ENCODE measurements at regions not wholly inside any gene's neighbourhood (a gene's known extent, or its start where the extent isn't known, plus 50 kb on each side); places are given as distances from the start of the nearest gene placed in this dataset.

GRCh38 chr7:23913016-23913415 lies 203.0 kb downstream of the STK31 start:
- no peak overlapping the region for H3K4me3 ChIP-seq (replicated peaks in 1 of 3; ENCODE audit: insufficient read depth in 1 of 3, low read depth in 1 of 3, low read length in 3 of 3)
- no peaks in the 10 kb centered on the region for H4K20me1 ChIP-seq (replicated peaks; ENCODE audit: control insufficient read depth, extremely low read depth, insufficient read depth, low read length)
- no peaks in the 10 kb centered on the region for H3K79me2 ChIP-seq (ENCODE audit: control insufficient read depth, insufficient read depth, low read length)
- CTCF ChIA-PET = no interaction called here
- dilution Hi-C loops (cut with MboI; ENCODE audit: extremely low pct_ligation_motif_present, low sequenced_read_pairs) = no loop called here
- DNase-seq (ENCODE audit: low read depth, low spot score) = no peak
- H3K36me3 ChIP-seq (ENCODE audit: control insufficient read depth in 2 of 2, extremely low read depth in 1 of 2, insufficient read depth in 2 of 2, low read length in 2 of 2) = no peaks in the 10 kb centered on the region
- no peaks in the 10 kb centered on the region for H3K9me3 ChIP-seq (replicated peaks; ENCODE audit: control insufficient read depth, insufficient read depth, low read length)
- H3K27me3 ChIP-seq (ENCODE audit: control insufficient read depth in 2 of 2, insufficient read depth in 2 of 2, low read length in 2 of 2) = no peaks in the 10 kb centered on the region
- no peak overlapping the region for H3K9ac ChIP-seq (replicated peaks; ENCODE audit: extremely low read depth, insufficient read depth, low read length)
- FAIRE-seq = no peak
- no peak overlapping the region for H2AFZ ChIP-seq (ENCODE audit: low read depth, low read length)
- no peak for TF ChIP-seq MYC (IDR thresholded peaks at IDR 0.05; ENCODE audit: low read depth, low read length)
- no peak for TF ChIP-seq FOS (IDR thresholded peaks at IDR 0.05; ENCODE audit: borderline replicate concordance, insufficient read depth, low read length)
- no peak for TF ChIP-seq JUN (IDR thresholded peaks at IDR 0.05; ENCODE audit: borderline replicate concordance, insufficient read depth, insufficient read length, low read depth)
- TF ChIP-seq CTCF (IDR thresholded peaks at IDR 0.05; ENCODE audit: extremely low read depth in 1 of 2, insufficient read depth in 1 of 2, low read depth in 1 of 2, low read length in 2 of 2) = no peak
- TF ChIP-seq POLR2AphosphoS5 (IDR thresholded peaks at IDR 0.05; ENCODE audit: insufficient read depth, low read depth, low read length) = no peak
- H3K27ac ChIP-seq (ENCODE audit: insufficient read depth, low read depth, low read length) = no peak overlapping the region
- no peak overlapping the region for H3K4me2 ChIP-seq (ENCODE audit: insufficient read depth, low read length)
- intact Hi-C loops (cut with micrococcal nuclease) = no loop called here
- no peaks in the 10 kb centered on the region for H3K9me1 ChIP-seq (replicated peaks; ENCODE audit: control insufficient read depth, extremely low read depth, insufficient read depth, low read length)
- no TSS peak for BruUV-seq (replicated peaks)
- no peaks in the 10 kb centered on the region for H3K4me1 ChIP-seq (ENCODE audit: control insufficient read depth, extremely low read depth, insufficient read depth, low read length)
- POLR2A ChIA-PET = no interaction called here

GRCh38 chr7:23915236-23915635 lies 205.2 kb downstream of the STK31 start:
- H3K36me3 ChIP-seq (ENCODE audit: control insufficient read depth in 2 of 2, extremely low read depth in 1 of 2, insufficient read depth in 2 of 2, low read length in 2 of 2) = no peaks in the 10 kb centered on the region
- ChIA-PET POLR2A (no interaction called here), CTCF (interaction anchor here (0.5 kb wide), 1 partner anchor 1614 kb away, joined by 4 read pairs; no protein-coding TSS in a partner anchor)
- no peaks in the 10 kb centered on the region for H4K20me1 ChIP-seq (replicated peaks; ENCODE audit: control insufficient read depth, extremely low read depth, insufficient read depth, low read length)
- H3K4me3 ChIP-seq (replicated peaks in 1 of 3; ENCODE audit: insufficient read depth in 1 of 3, low read depth in 1 of 3, low read length in 3 of 3) = no peak overlapping the region
- no peak for DNase-seq (ENCODE audit: low read depth, low spot score)
- intact Hi-C loops (cut with micrococcal nuclease) = no loop called here
- dilution Hi-C loops (cut with MboI; ENCODE audit: extremely low pct_ligation_motif_present, low sequenced_read_pairs) = no loop called here
- H3K9ac ChIP-seq (replicated peaks; ENCODE audit: extremely low read depth, insufficient read depth, low read length) = no peak overlapping the region
- H3K27me3 ChIP-seq (ENCODE audit: control insufficient read depth in 2 of 2, insufficient read depth in 2 of 2, low read length in 2 of 2) = no peaks in the 10 kb centered on the region
- no peak for TF ChIP-seq MYC (IDR thresholded peaks at IDR 0.05; ENCODE audit: low read depth, low read length)
- TF ChIP-seq MAX (IDR thresholded peaks at IDR 0.05; ENCODE audit: insufficient read depth, insufficient read length) = no peak
- no peak for TF ChIP-seq CTCF (IDR thresholded peaks at IDR 0.05; ENCODE audit: extremely low read depth in 1 of 2, insufficient read depth in 1 of 2, low read depth in 1 of 2, low read length in 2 of 2)
- no peak for TF ChIP-seq FOS (IDR thresholded peaks at IDR 0.05; ENCODE audit: borderline replicate concordance, insufficient read depth, low read length)
- no peak for TF ChIP-seq JUN (IDR thresholded peaks at IDR 0.05; ENCODE audit: borderline replicate concordance, insufficient read depth, insufficient read length, low read depth)
- TF ChIP-seq POLR2A (IDR thresholded peaks at IDR 0.05; ENCODE audit: low read depth, low read length) = no peak
- TF ChIP-seq GATA2 (IDR thresholded peaks at IDR 0.05; ENCODE audit: insufficient read depth, insufficient read length, low read depth, low read length) = no peak
- TF ChIP-seq EZH2 (IDR thresholded peaks at IDR 0.05; ENCODE audit: borderline replicate concordance, low read depth, low read length, severe bottlenecking) = no peak
- H3K79me2 ChIP-seq (ENCODE audit: control insufficient read depth, insufficient read depth, low read length) = no peaks in the 10 kb centered on the region
- no peaks in the 10 kb centered on the region for H3K9me1 ChIP-seq (replicated peaks; ENCODE audit: control insufficient read depth, extremely low read depth, insufficient read depth, low read length)
- H3K4me2 ChIP-seq (ENCODE audit: insufficient read depth, low read length) = no peak overlapping the region
- no peak overlapping the region for H3K27ac ChIP-seq (ENCODE audit: insufficient read depth, low read depth, low read length)
- H2AFZ ChIP-seq (ENCODE audit: low read depth, low read length) = no peak overlapping the region
- no peak for FAIRE-seq
- BruUV-seq (replicated peaks) = no TSS peak
- no peaks in the 10 kb centered on the region for H3K4me1 ChIP-seq (ENCODE audit: control insufficient read depth, extremely low read depth, insufficient read depth, low read length)
- H3K9me3 ChIP-seq (replicated peaks; ENCODE audit: control insufficient read depth, insufficient read depth, low read length) = no peaks in the 10 kb centered on the region

Measured in endothelial cell of umbilical vein (primary cell).